Activated CD8-positive, alpha-beta T cell treated with anti-CD3 and anti-CD28 coated beads for 36 hours (primary cell): ENCODE measurements at regions not wholly inside any gene's neighbourhood (a gene's known extent, or its start where the extent isn't known, plus 50 kb on each side); places are given as distances from the start of the nearest gene placed in this dataset.

Experiments used
- ATAC-seq: fragments of 200-7000 bp; cut with Tn5 transposase; one replicate; pipeline ENCODE4 v1.10.0; 2021; ENCODE audit warnings: mild to moderate bottlenecking, moderate library complexity
- CTCF ChIA-PET: fragments of 350-600 bp; sonication (Branson Sonifier 250); formaldehyde crosslinking; loops from one replicate; lab custom pipeline; 2021; ENCODE audit warnings: antibody characterized with exemption; lab: Charles Lee
- POLR2A ChIA-PET: fragments of 350-600 bp; sonication (Branson Sonifier 250); formaldehyde crosslinking; loops from one replicate; lab custom pipeline; 2021; ENCODE audit warnings: antibody characterized with exemption; lab: Charles Lee
- DNase-seq: peaks from one replicate; pipeline ENCODE4 v3.0.0-alpha.2; 2020
- H3K27ac Mint-ChIP-seq: one replicate; pipeline ENCODE4 v1.8.0; 2021; ENCODE audit warnings: mild to moderate bottlenecking, mixed read lengths
- H3K27me3 Mint-ChIP-seq: one replicate; pipeline ENCODE4 v1.8.0; 2021; ENCODE audit warnings: mixed read lengths
- H3K36me3 Mint-ChIP-seq: one replicate; pipeline ENCODE4 v1.8.0; 2021; ENCODE audit warnings: low read depth, mixed read lengths
- H3K4me1 Mint-ChIP-seq: one replicate; pipeline ENCODE4 v1.8.0; 2021; ENCODE audit warnings: low read depth, mixed read lengths
- H3K4me3 Mint-ChIP-seq: one replicate; pipeline ENCODE4 v1.8.0; 2021; ENCODE audit warnings: mild to moderate bottlenecking, moderate library complexity, mixed read lengths
- H3K9me3 Mint-ChIP-seq: one replicate; pipeline ENCODE4 v1.8.0; 2021; ENCODE audit warnings: mixed read lengths
- intact Hi-C: fragments of 100-400 bp; cut with micrococcal nuclease; formaldehyde crosslinking; loops from one replicate; pipeline ENCODE4 v1.10.0; 2022
- TF ChIP-seq, protein P1 (sequence below): fragments of 200-600 bp; IDR thresholded peaks from one replicate; pipeline ENCODE4 v1.8.0; 2022; ENCODE audit warnings: antibody characterized with exemption, mild to moderate bottlenecking

DNA sequence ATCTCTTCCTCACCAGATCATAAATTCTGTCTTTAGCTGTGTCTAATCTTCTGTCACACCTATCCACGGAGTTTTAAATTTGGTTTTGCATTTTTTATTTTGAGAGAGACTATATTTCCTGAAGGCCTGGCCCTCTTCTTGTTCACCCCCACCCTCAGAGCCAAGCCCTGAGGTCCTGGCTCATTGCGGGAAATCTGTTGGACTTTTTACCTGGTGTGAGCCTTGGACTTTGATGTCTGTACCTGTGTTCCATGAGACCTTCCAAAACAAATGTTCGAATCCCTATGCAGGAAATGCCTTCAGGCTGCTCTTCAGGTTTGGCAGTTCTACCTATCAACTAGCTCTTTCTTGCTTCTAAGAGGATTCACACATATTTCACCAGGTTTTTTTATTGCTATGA, 175.2 kb upstream of the GRB10 start:
- Mint-ChIP-seq H3K27me3 (no peaks in the 10 kb centered on the region), H3K9me3 (no peaks in the 10 kb centered on the region), H3K4me1 (no peaks in the 10 kb centered on the region), H3K4me3 (no peak overlapping the region), H3K36me3 (no peaks in the 10 kb centered on the region), H3K27ac (no peak overlapping the region)
- CTCF ChIA-PET: interaction anchor here (0.9 to 1.0 kb wide), 2 partner anchors 16 to 183 kb away, joined by 3 read pairs; no protein-coding TSS in a partner anchor
- POLR2A ChIA-PET: interaction anchor here (0.6 kb wide), 2 partner anchors 9 to 249 kb away, joined by 3 read pairs; no protein-coding TSS in a partner anchor
- TF ChIP-seq, protein P1, sequence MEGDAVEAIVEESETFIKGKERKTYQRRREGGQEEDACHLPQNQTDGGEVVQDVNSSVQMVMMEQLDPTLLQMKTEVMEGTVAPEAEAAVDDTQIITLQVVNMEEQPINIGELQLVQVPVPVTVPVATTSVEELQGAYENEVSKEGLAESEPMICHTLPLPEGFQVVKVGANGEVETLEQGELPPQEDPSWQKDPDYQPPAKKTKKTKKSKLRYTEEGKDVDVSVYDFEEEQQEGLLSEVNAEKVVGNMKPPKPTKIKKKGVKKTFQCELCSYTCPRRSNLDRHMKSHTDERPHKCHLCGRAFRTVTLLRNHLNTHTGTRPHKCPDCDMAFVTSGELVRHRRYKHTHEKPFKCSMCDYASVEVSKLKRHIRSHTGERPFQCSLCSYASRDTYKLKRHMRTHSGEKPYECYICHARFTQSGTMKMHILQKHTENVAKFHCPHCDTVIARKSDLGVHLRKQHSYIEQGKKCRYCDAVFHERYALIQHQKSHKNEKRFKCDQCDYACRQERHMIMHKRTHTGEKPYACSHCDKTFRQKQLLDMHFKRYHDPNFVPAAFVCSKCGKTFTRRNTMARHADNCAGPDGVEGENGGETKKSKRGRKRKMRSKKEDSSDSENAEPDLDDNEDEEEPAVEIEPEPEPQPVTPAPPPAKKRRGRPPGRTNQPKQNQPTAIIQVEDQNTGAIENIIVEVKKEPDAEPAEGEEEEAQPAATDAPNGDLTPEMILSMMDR: no peak
- ATAC-seq: no peak
- no peak for DNase-seq
- intact Hi-C loops: no loop called here

DNA sequence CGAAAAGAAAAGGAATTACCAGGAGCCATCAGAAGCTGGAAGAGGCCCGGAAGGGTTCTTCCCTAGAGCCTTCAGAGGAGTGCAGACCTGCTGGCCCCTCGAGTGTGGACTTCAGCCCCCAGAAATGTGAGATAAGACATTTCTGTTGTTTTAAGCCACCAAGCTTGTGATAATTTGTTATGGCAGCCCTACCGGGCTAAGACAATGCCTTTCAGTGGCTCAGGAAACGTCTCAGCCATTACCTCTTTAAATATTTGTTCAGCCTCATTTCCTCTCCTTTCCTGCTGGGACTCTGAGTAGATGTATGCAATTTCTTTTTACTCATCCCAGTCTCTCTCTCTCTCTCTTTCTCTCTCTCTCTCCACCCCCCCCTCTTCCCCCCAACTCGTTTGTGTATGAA, 174.7 kb upstream of the GRB10 start:
- H3K36me3 Mint-ChIP-seq: no peaks in the 10 kb centered on the region
- POLR2A ChIA-PET: interaction anchor here (0.6 kb wide), 2 partner anchors 10 to 249 kb away, joined by 3 read pairs; no protein-coding TSS in a partner anchor
- no peak for DNase-seq
- H3K27me3 Mint-ChIP-seq: no peaks in the 10 kb centered on the region
- H3K27ac Mint-ChIP-seq: no peak overlapping the region
- H3K4me1 Mint-ChIP-seq: no peaks in the 10 kb centered on the region
- CTCF ChIA-PET: interaction anchor here (0.9 kb wide), 1 partner anchor 16 kb away, joined by 3 read pairs; no protein-coding TSS in a partner anchor
- no peaks in the 10 kb centered on the region for H3K9me3 Mint-ChIP-seq
- intact Hi-C loops: no loop called here
- TF ChIP-seq, protein P1: no peak
- ATAC-seq: no peak
- H3K4me3 Mint-ChIP-seq: no peak overlapping the region

DNA sequence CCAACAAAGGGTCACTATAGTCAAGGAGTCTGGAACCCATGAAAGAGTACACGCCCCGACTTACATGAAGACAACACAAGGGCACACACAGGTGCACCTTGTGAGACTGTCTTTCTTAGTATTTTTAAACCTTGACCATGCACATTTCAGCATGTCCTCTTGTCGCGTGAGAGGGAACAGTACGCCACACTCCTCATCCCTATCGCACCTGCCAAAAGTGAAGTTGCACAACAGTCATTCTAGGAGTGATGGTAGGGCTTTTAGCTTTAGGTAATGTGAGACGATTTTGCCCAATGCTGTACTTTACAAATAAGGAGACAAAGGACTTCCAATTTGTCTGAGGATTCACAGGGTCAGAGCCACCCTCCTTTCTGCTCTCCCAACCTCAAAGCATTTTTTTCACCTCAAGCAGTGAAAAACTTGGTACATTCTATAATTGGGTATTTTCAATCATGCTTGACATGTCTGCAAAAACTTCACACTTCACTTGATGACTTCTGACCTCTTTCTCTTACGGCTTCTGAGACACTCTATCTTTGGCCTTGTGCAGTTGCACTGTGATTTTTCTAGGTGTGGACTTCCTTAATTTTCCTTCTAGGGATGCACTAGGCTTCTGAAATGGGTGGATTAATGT, 173.9 kb upstream of the GRB10 start:
- no peak for ATAC-seq
- no peak overlapping the region for H3K4me3 Mint-ChIP-seq
- no peak overlapping the region for H3K27ac Mint-ChIP-seq

DNA sequence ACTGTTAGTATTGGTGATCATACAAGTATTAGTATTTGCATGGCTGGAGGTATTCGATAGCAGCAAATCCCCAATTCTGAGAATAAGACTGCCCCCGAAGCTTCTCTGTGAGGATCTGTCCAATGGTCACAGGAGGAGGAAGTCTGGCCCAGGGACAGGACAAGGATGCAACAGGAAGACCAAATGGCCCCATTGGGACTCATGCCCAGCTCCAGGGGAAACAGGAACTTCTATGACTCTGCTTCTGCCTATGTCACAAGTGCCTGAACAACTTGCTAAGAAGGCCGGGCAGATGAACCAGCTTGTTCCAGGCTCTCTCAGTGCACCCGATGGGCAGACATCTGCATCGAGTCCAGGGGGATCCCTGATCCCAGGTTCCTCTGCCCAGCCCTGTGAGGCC, 172.0 kb upstream of the GRB10 start:
- H3K9me3 Mint-ChIP-seq: peaks cover 3% of the 10 kb centered on the region
- ChIA-PET POLR2A (no interaction called here), CTCF (no interaction called here)
- intact Hi-C loops: no loop called here
- TF ChIP-seq, protein P1: no peak
- no peak overlapping the region for H3K27ac Mint-ChIP-seq
- no peaks in the 10 kb centered on the region for H3K4me1 Mint-ChIP-seq
- H3K27me3 Mint-ChIP-seq: no peaks in the 10 kb centered on the region
- no peak for ATAC-seq
- no peak for DNase-seq
- H3K36me3 Mint-ChIP-seq: no peaks in the 10 kb centered on the region
- H3K4me3 Mint-ChIP-seq: no peak overlapping the region

More for the DNA sequence above, 173.9 kb upstream of the GRB10 start:
- TF ChIP-seq, protein P1: no peak
- CTCF ChIA-PET: no interaction called here
- H3K36me3 Mint-ChIP-seq: no peaks in the 10 kb centered on the region
- POLR2A ChIA-PET: no interaction called here
- no peaks in the 10 kb centered on the region for H3K9me3 Mint-ChIP-seq
- H3K4me1 Mint-ChIP-seq: no peaks in the 10 kb centered on the region
- H3K27me3 Mint-ChIP-seq: no peaks in the 10 kb centered on the region
- intact Hi-C loops: no loop called here
- no peak for DNase-seq

DNA sequence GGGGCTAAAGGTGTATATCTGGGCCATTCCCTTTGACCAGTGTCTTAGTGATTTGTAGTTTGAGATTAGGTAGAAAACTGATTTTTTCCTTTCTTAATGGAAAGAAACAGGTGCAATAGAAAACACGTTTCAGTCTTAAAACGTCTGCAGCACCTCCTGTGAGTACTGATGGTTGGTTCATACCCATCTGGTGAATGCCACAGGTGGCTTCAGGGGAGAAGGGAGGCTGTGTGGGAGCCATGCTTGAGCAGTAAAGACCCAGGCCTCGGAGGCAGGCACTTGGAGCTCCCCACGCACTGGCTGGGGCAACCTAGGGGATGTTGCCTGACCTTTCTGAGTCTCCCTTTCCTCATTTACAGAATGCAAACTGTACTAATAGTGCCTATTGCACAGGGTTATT, 171.5 kb upstream of the GRB10 start:
- no peak for DNase-seq
- Mint-ChIP-seq H3K9me3 (peaks cover 3% of the 10 kb centered on the region), H3K4me3 (no peak overlapping the region), H3K27me3 (no peaks in the 10 kb centered on the region), H3K27ac (no peak overlapping the region), H3K4me1 (no peaks in the 10 kb centered on the region), H3K36me3 (no peaks in the 10 kb centered on the region)
- TF ChIP-seq, protein P1: no peak
- POLR2A ChIA-PET: no interaction called here
- CTCF ChIA-PET: no interaction called here
- intact Hi-C loops: no loop called here
- ATAC-seq: no peak
